ENCODE measurements at regions not wholly inside any gene's neighbourhood (a gene's known extent, or its start where the extent isn't known, plus 50 kb on each side); places are given as distances from the start of the nearest gene placed in this dataset.

DNA sequence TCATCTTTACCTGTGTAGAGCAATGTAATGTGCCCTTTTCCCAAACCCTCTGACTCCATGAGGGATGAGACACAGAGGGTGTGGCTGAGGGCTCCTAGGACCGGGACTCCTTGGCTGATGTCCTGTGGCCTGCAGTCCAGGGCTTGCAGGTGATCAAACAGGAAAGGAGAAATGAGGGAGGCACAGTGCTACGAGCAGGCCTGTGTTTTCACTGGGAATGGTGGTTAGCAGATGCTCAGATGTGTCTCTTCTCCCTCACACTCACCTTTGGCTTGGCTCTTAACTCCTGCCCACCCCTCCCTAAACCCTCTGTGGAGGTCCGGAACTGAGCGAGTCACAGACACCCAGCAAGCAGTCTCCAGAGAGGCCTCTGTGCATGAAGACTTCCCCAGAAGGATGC is 254.4 kb downstream of the DAD1 start:
- Histone ChIP-seq H3K4me3 (replicated peaks in 1 of 3; ENCODE audit: low read depth in 2 of 3, low read length in 3 of 3) (no peak overlapping the region), H3K27me3 (ENCODE audit: control insufficient read depth in 2 of 2, insufficient read depth in 2 of 2, low read length in 2 of 2) (no peaks in the 10 kb centered on the region), H3K9ac (ENCODE audit: insufficient read depth, low read length, poor library complexity, severe bottlenecking) (no peak overlapping the region), H4K20me1 (ENCODE audit: insufficient read depth, low read length) (no peaks in the 10 kb centered on the region), H3K4me2 (replicated peaks; ENCODE audit: extremely low read depth, low read length, poor library complexity, severe bottlenecking) (no peak overlapping the region), H3K27ac (ENCODE audit: low read depth in 1 of 2, low read length in 2 of 2) (no peak overlapping the region), H3K36me3 (replicated peaks in 1 of 2; ENCODE audit: control insufficient read depth in 1 of 2, insufficient read depth in 2 of 2, low read length in 2 of 2) (no peaks in the 10 kb centered on the region), H3K4me1 (ENCODE audit: control insufficient read depth in 1 of 2, insufficient read depth in 2 of 2, low read length in 2 of 2) (no peaks in the 10 kb centered on the region), H2AFZ (ENCODE audit: insufficient read depth, low read depth, low read length, poor library complexity, severe bottlenecking) (no peak overlapping the region), H3K79me2 (ENCODE audit: insufficient read depth, low read length) (no peaks in the 10 kb centered on the region), H3K9me3 (replicated peaks in 1 of 2; ENCODE audit: control insufficient read depth in 1 of 2, insufficient read depth in 1 of 2, low read length in 2 of 2) (peaks cover 3 to 7% of the 10 kb centered on the region in 2 donors)
- no peak for DNase-seq
- Mint-ChIP-seq H3K27me3 (ENCODE audit: low read depth in 3 of 3) (peaks cover 0 to 2% (median 2%) of the 10 kb centered on the region in 3 donors), H3K9me3 (peaks cover 3 to 7% (median 6%) of the 10 kb centered on the region in 7 donors), H3K36me3 (no peaks in the 10 kb centered on the region), H3K4me1 (no peaks in the 10 kb centered on the region), H3K27ac (no peak overlapping the region), H3K4me3 (no peak overlapping the region)
- intact Hi-C loops (cut with micrococcal nuclease): no loop called here
- TF ChIP-seq, protein P1, sequence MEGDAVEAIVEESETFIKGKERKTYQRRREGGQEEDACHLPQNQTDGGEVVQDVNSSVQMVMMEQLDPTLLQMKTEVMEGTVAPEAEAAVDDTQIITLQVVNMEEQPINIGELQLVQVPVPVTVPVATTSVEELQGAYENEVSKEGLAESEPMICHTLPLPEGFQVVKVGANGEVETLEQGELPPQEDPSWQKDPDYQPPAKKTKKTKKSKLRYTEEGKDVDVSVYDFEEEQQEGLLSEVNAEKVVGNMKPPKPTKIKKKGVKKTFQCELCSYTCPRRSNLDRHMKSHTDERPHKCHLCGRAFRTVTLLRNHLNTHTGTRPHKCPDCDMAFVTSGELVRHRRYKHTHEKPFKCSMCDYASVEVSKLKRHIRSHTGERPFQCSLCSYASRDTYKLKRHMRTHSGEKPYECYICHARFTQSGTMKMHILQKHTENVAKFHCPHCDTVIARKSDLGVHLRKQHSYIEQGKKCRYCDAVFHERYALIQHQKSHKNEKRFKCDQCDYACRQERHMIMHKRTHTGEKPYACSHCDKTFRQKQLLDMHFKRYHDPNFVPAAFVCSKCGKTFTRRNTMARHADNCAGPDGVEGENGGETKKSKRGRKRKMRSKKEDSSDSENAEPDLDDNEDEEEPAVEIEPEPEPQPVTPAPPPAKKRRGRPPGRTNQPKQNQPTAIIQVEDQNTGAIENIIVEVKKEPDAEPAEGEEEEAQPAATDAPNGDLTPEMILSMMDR (IDR thresholded peaks at IDR 0.05): no peak
- no CpG with 5 or more reads among the region's 4 CpGs for WGBS (ENCODE audit: insufficient coverage)

DNA sequence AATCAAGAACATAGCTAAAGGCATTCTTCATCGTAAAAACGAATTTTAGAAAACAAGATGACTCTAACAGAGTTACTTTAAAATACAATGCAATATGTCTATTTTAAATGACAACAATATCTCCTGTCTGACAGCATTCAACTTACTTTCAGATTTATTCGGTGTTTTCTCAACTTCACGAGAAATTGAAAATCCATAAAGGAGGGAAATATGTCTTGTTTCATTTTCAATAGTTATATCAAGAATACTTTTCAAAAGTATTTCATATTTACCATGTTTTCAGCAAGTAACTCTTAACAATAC is 254.8 kb downstream of the DAD1 start:
- no peak for DNase-seq
- no peak overlapping the region for H3K27ac Mint-ChIP-seq
- no peaks in the 10 kb centered on the region for H3K36me3 Mint-ChIP-seq
- H3K4me3 Mint-ChIP-seq: no peak overlapping the region
- TF ChIP-seq, protein P1 (IDR thresholded peaks at IDR 0.05): no peak
- H3K9me3 Mint-ChIP-seq: peaks cover 4 to 11% (median 9%) of the 10 kb centered on the region in 7 donors
- H3K4me3 ChIP-seq (replicated peaks in 1 of 3; ENCODE audit: low read depth in 2 of 3, low read length in 3 of 3): no peak overlapping the region
- no peaks in the 10 kb centered on the region for H3K36me3 ChIP-seq (replicated peaks in 1 of 2; ENCODE audit: control insufficient read depth in 1 of 2, insufficient read depth in 2 of 2, low read length in 2 of 2)
- H4K20me1 ChIP-seq (ENCODE audit: insufficient read depth, low read length): no peaks in the 10 kb centered on the region
- no peaks in the 10 kb centered on the region for H3K4me1 Mint-ChIP-seq
- H3K4me1 ChIP-seq (ENCODE audit: control insufficient read depth in 1 of 2, insufficient read depth in 2 of 2, low read length in 2 of 2): no peaks in the 10 kb centered on the region
- no peaks in the 10 kb centered on the region for H3K79me2 ChIP-seq (ENCODE audit: insufficient read depth, low read length)
- H3K27me3 Mint-ChIP-seq (ENCODE audit: low read depth in 3 of 3): peaks cover 0 to 2% (median 2%) of the 10 kb centered on the region in 3 donors
- H3K27me3 ChIP-seq (ENCODE audit: control insufficient read depth in 2 of 2, insufficient read depth in 2 of 2, low read length in 2 of 2): no peaks in the 10 kb centered on the region
- H3K4me2 ChIP-seq (replicated peaks; ENCODE audit: extremely low read depth, low read length, poor library complexity, severe bottlenecking): no peak overlapping the region
- H3K9ac ChIP-seq (ENCODE audit: insufficient read depth, low read length, poor library complexity, severe bottlenecking): no peak overlapping the region
- H3K9me3 ChIP-seq (replicated peaks in 1 of 2; ENCODE audit: control insufficient read depth in 1 of 2, insufficient read depth in 1 of 2, low read length in 2 of 2): peaks cover 7 to 11% of the 10 kb centered on the region in 2 donors
- H3K27ac ChIP-seq (ENCODE audit: low read depth in 1 of 2, low read length in 2 of 2): no peak overlapping the region
- no peak overlapping the region for H2AFZ ChIP-seq (ENCODE audit: insufficient read depth, low read depth, low read length, poor library complexity, severe bottlenecking)
- intact Hi-C loops (cut with micrococcal nuclease): no loop called here
- no CpG with 5 or more reads among the region's 4 CpGs for WGBS (ENCODE audit: insufficient coverage)

All from CD14-positive monocyte (primary cell).